ENCODE measurements at regions not wholly inside any gene's neighbourhood (a gene's known extent, or its start where the extent isn't known, plus 50 kb on each side); places are given as distances from the start of the nearest gene placed in this dataset.
A peak's percentile ranks its signal among the peaks of the same experiment; 100 is the strongest.
"Not testable (repeated sequence)": the region's sequence is repeated elsewhere in the genome, so short reads cannot be mapped to it uniquely, and the experiment has no call there.

DNA sequence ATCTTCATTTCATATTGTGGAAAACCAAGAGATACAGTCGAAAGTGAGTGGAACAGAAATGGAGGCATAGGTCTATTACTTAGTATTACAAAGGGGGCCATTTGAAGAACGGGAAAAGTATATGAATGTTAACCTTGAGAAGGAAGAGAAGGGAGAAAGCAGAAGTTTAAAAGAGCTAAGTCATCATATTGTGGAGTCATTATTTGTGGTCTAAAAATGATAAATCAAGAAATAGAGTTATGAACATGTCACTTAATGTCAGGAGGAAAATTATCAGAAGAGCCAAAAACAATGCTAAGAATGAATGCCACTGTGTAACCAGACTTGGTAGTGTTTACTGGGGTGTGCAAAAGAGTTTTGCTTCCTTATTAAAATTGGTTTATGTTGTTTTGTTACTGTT lies 589.5 kb upstream of the LCORL start:
- no peak overlapping the region for H3K4me3 ChIP-seq (ENCODE audit: low read length)
- no peak for DNase-seq (ENCODE audit: low read depth)
- TF ChIP-seq, protein P1, sequence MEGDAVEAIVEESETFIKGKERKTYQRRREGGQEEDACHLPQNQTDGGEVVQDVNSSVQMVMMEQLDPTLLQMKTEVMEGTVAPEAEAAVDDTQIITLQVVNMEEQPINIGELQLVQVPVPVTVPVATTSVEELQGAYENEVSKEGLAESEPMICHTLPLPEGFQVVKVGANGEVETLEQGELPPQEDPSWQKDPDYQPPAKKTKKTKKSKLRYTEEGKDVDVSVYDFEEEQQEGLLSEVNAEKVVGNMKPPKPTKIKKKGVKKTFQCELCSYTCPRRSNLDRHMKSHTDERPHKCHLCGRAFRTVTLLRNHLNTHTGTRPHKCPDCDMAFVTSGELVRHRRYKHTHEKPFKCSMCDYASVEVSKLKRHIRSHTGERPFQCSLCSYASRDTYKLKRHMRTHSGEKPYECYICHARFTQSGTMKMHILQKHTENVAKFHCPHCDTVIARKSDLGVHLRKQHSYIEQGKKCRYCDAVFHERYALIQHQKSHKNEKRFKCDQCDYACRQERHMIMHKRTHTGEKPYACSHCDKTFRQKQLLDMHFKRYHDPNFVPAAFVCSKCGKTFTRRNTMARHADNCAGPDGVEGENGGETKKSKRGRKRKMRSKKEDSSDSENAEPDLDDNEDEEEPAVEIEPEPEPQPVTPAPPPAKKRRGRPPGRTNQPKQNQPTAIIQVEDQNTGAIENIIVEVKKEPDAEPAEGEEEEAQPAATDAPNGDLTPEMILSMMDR (IDR thresholded peaks at IDR 0.05; ENCODE audit: insufficient read depth, low read depth, low read length, missing control alignments): no peak

DNA sequence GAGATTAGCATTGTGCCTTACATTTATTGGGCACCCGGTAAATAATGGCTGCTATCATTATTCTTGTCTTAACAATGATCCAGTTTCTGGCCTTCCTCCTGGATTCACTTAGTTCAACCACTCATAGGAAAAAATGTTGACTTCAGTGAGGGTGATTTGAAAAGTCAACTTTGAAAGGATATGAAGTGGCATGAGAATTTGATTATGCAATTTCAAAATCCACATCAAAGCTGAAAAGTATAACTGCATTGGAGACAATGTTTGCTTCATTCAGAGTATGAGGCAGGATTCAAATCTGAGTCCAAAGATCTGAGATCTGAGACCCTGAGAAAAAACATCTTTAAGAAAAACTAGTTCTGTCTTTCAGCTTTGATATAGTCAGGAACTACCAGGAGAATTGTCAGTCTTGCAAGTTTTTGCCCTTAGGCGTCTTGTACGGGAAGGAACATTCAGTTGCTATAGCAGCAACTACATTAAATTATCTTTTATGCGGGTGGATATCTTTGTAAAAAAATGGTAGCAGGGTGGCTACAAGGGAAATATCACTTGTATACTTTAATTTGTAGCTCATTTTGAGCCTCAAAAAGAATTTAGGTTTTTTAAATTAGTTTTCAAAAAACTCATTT lies 587.5 kb upstream of the LCORL start:
- no peak overlapping the region for H3K4me3 ChIP-seq (ENCODE audit: low read length)
- TF ChIP-seq, protein P1 (IDR thresholded peaks at IDR 0.05; ENCODE audit: insufficient read depth, low read depth, low read length, missing control alignments): no peak
- DNase-seq (ENCODE audit: low read depth): peak; percentile 15

DNA sequence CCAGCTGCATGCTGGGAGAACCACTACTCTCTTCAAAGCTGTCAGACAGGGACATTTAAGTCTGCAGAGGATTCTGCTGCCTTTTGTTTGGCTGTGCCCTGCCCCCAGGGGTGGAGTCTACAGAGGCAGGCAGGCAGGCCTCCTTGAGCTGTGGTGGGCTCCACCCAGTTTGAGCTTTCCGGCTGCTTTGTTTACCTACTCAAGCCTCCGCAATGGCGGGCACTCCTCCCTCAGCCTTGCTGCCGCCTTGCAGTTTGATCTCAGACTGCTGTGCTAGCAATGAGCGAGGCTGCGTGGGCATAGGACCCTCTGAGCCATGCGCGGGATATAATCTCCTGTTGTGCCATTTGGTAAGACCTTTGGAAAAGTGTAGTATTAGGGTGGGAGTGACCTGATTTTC lies 581.1 kb upstream of the LCORL start:
- H3K4me3 ChIP-seq (ENCODE audit: low read length); DNase-seq (ENCODE audit: low read depth): not testable (repeated sequence)

DNA sequence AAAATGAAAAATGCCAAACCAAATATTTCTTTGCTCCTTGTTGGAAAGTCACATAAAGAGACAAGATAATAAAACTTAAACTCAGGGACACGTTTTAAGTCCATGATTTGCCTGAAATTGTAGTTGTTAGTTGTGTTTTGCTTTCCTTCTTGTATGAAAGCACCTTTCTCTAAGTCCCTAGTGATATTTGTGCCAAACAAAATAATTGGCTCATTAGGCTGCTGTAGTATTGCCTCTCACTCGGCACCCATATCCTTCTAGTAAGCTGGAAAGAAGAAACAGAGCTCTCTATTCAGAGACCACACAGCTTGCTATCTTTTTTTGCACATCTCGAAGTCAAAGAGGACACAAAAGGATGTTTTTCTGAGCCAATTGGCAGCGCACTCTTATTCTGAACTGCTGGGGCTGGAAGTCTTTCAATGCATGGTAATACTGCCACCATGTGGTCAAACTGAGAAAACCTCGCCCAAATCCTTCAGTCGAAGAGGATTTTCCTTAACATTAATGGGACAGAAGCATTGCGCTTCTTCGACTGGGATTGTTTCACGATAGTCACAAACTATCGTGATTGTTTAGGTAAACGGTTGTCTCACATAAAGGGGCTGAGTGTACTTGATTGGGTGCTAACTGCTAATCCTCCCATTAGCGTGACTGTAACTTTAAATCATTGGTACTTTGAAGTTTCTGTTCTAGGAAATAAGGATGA lies 571.9 kb upstream of the LCORL start:
- no peak overlapping the region for H3K4me3 ChIP-seq (ENCODE audit: low read length)
- DNase-seq (ENCODE audit: low read depth): peak; percentile 77
- TF ChIP-seq, protein P1 (IDR thresholded peaks at IDR 0.05; ENCODE audit: insufficient read depth, low read depth, low read length, missing control alignments): peak; percentile 88

DNA sequence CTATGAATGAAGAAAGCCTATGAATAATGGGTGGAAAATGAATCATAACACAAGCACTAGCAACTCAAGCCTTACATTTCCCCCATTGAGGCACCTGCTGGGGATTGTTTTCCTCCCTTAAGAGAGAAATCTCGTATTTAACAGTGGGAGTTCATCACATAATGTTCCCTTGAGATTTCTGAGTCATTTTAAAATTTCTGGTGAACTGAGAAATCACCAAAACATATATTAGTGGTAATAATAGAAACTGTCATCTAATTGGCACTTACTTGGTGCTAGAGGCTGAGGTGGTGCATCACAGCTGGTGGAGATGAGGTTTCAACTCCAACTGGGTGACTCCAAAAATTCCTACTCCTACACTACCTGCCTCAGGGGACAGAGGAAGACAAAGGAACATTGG lies 561.3 kb upstream of the LCORL start:
- no peak for DNase-seq (ENCODE audit: low read depth)
- TF ChIP-seq, protein P1 (IDR thresholded peaks at IDR 0.05; ENCODE audit: insufficient read depth, low read depth, low read length, missing control alignments): no peak
- no peak overlapping the region for H3K4me3 ChIP-seq (ENCODE audit: low read length)

DNA sequence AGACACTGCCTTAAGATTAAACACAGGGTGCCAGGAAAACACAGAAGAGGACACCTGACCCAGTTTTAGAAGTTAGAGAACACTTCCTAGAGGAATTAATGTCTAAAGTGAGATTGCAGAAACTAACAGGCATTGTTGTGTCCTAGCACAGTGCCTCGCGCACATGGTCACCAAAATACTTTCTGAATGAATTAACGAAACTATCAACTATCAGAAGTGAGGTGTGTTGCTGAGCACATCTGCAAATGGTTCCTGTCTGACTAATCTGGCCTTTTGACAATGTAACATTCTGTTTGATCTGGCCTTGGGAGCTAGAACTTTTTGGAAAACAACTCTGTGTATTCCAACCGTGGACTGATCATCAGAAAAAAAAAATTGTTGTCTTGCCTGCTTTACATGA lies 556.8 kb upstream of the LCORL start:
- DNase-seq (ENCODE audit: low read depth): no peak
- H3K4me3 ChIP-seq (ENCODE audit: low read length): no peak overlapping the region
- TF ChIP-seq, protein P1 (IDR thresholded peaks at IDR 0.05; ENCODE audit: insufficient read depth, low read depth, low read length, missing control alignments): no peak

DNA sequence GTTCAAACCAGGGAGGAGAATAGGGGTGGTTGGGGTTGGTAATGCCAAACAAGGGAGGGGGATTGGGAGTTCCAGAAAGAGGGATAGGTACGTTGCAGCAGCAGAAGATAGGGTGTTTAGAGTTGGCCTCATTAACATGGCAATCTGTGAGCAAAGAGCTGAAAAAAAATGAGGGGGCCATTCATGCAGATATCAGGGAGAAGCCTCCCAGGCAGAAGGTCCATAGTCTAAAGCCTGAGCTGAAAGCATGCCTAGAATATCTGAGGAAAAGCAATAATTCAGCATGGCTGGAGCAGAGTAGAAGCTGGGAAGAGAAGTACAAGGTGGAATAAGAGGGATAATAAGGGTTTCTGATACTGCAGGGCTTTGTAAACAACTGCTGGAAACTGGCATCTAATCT lies 550.9 kb upstream of the LCORL start:
- TF ChIP-seq, protein P1 (IDR thresholded peaks at IDR 0.05; ENCODE audit: insufficient read depth, low read depth, low read length, missing control alignments): no peak
- DNase-seq (ENCODE audit: low read depth): no peak
- H3K4me3 ChIP-seq (ENCODE audit: low read length): no peak overlapping the region
